VCaP (cell line): ENCODE measurements at regions not wholly inside any gene's neighbourhood (a gene's known extent, or its start where the extent isn't known, plus 50 kb on each side); places are given as distances from the start of the nearest gene placed in this dataset.

Experiments used
- H3K27ac ChIP-seq: fragments of 450-650 bp; 2 replicates; pipeline ENCODE4 v1.5.1; 2017
- CTCF ChIP-seq: fragments of 450-650 bp; conservative IDR thresholded peaks from 2 replicates; pipeline ENCODE4 v1.5.1; 2017; ENCODE audit warnings: mild to moderate bottlenecking, moderate library complexity

- no peak overlapping the region for H3K27ac ChIP-seq
- TF ChIP-seq CTCF = no peak
Measured at GRCh38 chr12:29039013-29039412, 110.1 kb upstream of the FAR2 start.

- no peak for TF ChIP-seq CTCF
- no peak overlapping the region for H3K27ac ChIP-seq
Measured at GRCh38 chr12:29041621-29042020, 107.5 kb upstream of the FAR2 start.

GRCh38 chr12:29043069-29043468 lies 106.0 kb upstream of the FAR2 start:
- no peak for TF ChIP-seq CTCF
- no peak overlapping the region for H3K27ac ChIP-seq

GRCh38 chr12:29044799-29045198 lies 104.3 kb upstream of the FAR2 start:
- no peak for TF ChIP-seq CTCF
- H3K27ac ChIP-seq = no peak overlapping the region

- TF ChIP-seq CTCF = 0 out of 2 replicates have a peak, but pooled peaks have one; percentile 12
- no peak overlapping the region for H3K27ac ChIP-seq
Measured at GRCh38 chr12:29048787-29049186, 100.3 kb upstream of the FAR2 start.

- no peak overlapping the region for H3K27ac ChIP-seq
- no peak for TF ChIP-seq CTCF
Measured at GRCh38 chr12:29050503-29050902, 98.6 kb upstream of the FAR2 start.

- H3K27ac ChIP-seq = no peak overlapping the region
- no peak for TF ChIP-seq CTCF
Measured at GRCh38 chr12:29051221-29051620, 97.9 kb upstream of the FAR2 start.

GRCh38 chr12:29053567-29053966 lies 95.5 kb upstream of the FAR2 start:
- no peak overlapping the region for H3K27ac ChIP-seq
- no peak for TF ChIP-seq CTCF
